LNCaP clone FGC (cell line): ENCODE measurements at regions not wholly inside any gene's neighbourhood (a gene's known extent, or its start where the extent isn't known, plus 50 kb on each side); places are given as distances from the start of the nearest gene placed in this dataset.
"Not testable (repeated sequence)": the region's sequence is repeated elsewhere in the genome, so short reads cannot be mapped to it uniquely, and the experiment has no call there.

ENCODE experiments used
- DNase-seq: peaks from one replicate; pipeline ENCODE4 v3.0.0-alpha.2; 2011; ENCODE audit warnings: low read depth
- H3K4me3 ChIP-seq: 2 replicates; pipeline ENCODE4 v1.5.1; 2011; ENCODE audit warnings: mild to moderate bottlenecking, low read depth, low read length, control low read depth
- TF ChIP-seq, protein P1 (sequence below): IDR thresholded peaks from 2 replicates; pipeline ENCODE4 v1.5.1; 2012; ENCODE audit warnings: mild to moderate bottlenecking; ENCODE audit not compliant: control insufficient read depth, insufficient read depth; ENCODE audit errors: extremely low read depth

DNA sequence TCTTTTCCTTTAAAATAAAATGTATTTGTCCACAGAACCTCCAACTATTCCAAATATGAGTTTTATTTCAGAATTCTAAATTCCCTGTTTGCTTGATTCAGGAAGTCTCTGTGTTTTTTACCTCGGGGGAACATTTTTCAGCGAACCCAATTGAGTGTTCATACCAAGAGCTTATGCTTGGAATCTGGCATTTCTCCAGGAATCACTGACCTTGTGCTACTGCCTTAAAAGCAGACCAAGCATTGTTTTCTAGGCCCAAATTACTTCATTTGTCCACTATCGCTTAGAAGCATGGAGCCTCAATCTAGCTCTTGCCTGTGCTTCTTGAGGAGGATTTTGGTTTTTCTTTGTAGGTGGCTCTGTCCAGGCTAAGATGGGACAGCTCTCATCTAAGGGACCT, 59.4 kb downstream of the EBLN1 start:
- DNase-seq, result no peak
- TF ChIP-seq, protein P1, sequence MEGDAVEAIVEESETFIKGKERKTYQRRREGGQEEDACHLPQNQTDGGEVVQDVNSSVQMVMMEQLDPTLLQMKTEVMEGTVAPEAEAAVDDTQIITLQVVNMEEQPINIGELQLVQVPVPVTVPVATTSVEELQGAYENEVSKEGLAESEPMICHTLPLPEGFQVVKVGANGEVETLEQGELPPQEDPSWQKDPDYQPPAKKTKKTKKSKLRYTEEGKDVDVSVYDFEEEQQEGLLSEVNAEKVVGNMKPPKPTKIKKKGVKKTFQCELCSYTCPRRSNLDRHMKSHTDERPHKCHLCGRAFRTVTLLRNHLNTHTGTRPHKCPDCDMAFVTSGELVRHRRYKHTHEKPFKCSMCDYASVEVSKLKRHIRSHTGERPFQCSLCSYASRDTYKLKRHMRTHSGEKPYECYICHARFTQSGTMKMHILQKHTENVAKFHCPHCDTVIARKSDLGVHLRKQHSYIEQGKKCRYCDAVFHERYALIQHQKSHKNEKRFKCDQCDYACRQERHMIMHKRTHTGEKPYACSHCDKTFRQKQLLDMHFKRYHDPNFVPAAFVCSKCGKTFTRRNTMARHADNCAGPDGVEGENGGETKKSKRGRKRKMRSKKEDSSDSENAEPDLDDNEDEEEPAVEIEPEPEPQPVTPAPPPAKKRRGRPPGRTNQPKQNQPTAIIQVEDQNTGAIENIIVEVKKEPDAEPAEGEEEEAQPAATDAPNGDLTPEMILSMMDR, result no peak
- no peak overlapping the region for H3K4me3 ChIP-seq

DNA sequence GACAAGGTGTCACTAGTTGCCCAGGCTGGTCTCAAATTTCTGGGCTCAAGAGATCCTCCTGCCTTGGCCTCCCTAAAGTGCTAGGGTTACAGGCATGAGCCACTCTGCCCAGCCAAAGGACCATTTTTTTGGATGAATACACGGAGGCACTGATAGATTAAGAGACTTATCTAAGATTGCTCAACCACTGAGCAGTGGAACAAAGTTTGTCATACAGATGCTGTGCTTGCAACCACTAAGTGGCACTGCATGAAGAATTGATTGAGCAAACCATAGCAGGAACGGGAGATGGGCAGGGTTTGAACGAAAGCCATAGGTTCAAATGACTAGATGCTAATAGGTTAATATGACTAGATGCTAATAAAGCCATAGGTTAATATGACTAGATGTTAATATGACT, 61.1 kb downstream of the EBLN1 start:
- no peak for DNase-seq
- TF ChIP-seq, protein P1, result no peak
- no peak overlapping the region for H3K4me3 ChIP-seq

DNA sequence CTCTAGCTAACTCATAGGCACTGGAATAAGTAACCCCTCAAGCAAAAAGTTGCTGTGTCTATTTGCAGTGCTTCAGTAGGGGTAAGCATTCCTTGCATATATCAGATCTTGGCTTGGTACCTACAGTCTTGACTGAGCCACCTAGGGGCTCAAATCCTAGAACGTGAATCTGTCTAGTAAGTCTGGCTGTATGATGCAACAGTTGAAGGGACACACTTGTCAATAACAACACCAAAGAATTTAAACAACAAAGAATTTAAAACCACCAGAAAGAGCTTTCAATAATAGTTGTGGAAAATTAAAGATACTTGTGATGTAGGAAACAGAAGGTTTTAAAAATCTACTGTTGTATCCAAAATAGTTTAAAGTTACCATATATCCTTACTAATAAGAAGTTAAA, 65.4 kb downstream of the EBLN1 start:
- no peak overlapping the region for H3K4me3 ChIP-seq
- TF ChIP-seq, protein P1, result no peak
- no peak for DNase-seq

DNA sequence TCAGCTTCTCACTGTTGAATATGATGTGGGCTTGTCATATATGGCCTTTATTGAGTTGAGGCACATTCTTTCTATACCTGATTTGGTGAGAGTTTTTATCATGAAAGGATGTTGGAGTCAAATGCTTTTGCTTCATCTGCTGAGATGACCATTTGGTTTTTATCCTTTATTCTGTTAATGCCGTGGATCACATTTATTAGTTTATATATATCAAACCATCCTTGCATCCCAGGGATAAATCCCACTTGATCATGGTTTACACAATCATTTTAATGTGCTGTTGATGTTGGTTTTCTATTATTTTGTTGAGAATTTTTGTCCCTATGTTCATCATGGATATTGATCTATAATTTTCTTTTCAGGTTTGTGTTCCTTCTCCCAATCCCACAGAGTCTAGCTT, 67.0 kb downstream of the EBLN1 start:
- DNase-seq, result no peak
- TF ChIP-seq, protein P1, result no peak
- H3K4me3 ChIP-seq, result no peak overlapping the region

DNA sequence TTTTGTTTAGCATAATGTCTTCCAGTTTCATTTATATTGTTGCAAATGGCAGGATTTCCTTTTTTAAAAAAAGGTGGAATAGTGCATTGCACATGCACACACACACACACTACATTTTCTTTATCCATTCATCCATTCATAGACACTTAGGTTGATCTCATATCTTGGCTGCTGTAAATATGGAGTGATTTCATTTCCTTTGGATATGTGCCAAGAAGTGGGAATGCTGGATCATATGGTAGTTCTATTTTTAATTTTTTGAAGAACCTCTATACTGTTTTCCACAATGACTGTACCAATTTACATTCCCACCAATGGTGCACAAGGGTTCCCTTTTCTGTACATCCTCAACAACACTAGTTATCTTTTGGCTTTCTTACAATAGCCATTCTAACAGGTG, 68.9 kb downstream of the EBLN1 start:
- TF ChIP-seq, protein P1, result no peak
- DNase-seq, result no peak
- H3K4me3 ChIP-seq, result no peak overlapping the region

DNA sequence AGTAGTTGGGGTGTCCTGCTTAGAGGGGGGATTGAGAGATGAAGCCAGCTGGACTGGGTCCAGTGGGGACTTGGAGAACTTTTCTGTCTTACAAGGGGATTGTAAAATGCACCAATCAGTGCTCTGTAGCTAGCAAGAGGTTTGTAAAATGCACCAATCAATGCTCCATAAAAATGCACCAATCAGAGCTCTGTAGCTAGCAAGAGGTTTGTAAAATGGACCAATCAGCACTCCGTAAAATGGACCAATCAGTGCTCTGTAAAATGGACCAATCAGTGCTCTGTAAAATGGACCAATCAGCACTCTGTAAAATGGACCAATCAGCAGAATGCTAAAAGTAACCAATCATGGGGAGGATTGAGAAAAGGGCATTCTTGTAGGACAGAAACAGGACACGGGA, 71.9 kb downstream of the EBLN1 start:
- not testable (repeated sequence) for DNase-seq, H3K4me3 ChIP-seq

DNA sequence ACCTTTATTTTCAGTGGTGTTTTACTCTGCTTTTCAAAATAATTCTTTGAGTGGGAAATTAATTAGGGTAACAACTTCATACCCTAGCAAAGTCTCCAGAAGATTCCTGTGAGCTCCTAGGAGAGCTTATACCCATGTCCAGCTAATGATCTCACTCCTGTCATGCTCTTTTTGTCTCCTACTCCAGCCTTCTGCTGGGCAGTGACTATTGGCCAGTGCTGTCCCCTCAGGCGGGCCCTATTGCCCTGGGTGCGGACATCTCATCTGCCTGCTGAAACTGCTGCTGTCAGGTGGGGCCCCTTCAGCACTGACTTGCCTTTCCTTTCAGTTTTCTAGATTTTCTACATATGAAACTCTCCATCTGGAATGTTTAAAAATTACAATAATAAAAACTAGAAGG, 80.3 kb downstream of the EBLN1 start:
- no peak for DNase-seq
- TF ChIP-seq, protein P1, result no peak
- no peak overlapping the region for H3K4me3 ChIP-seq

DNA sequence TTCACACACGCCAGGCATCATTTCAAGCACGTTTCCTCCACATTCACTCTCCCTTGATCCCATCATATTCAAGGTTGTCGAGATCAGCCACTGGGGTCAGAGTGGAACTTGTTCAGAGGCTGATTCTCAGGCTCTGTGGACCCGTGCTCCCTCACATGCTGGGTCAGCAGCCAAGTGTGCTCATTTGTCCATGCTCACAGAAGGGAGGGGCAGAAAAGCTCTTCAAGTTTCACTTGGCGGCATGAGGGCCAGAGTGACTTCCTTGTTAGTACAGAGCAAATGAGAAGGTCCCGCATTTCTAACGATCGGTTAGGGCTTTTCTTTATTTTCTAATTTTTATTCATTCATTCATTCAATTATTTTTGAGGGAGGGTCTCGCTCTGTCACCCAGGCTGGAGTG, 82.2 kb downstream of the EBLN1 start:
- TF ChIP-seq, protein P1, result no peak
- DNase-seq, result no peak
- H3K4me3 ChIP-seq, result no peak overlapping the region
